PFSK-1 (cell line): ENCODE measurements at regions not wholly inside any gene's neighbourhood (a gene's known extent, or its start where the extent isn't known, plus 50 kb on each side); places are given as distances from the start of the nearest gene placed in this dataset.

Experiments
- POLR2AphosphoS5 ChIP-seq: IDR thresholded peaks from 2 replicates; pipeline ENCODE4 v1.6.1; 2012; ENCODE audit warnings: low read depth, mild to moderate bottlenecking, control low read depth, low read length, moderate library complexity
- SIN3A ChIP-seq: IDR thresholded peaks from 2 replicates; pipeline ENCODE4 v1.6.1; 2012; ENCODE audit warnings: mild to moderate bottlenecking, low read length, moderate library complexity, borderline replicate concordance; ENCODE audit not compliant: insufficient read depth
- TAF1 ChIP-seq: IDR thresholded peaks from 2 replicates; pipeline ENCODE4 v1.6.1; 2012; ENCODE audit warnings: low read length, control low read depth, borderline replicate concordance; ENCODE audit not compliant: insufficient read depth
- TF ChIP-seq, protein P1 (sequence below), 2 experiments: IDR thresholded peaks; 2 replicates each; pipeline versions ENCODE4 v1.6.1 to v1.8.0; 2011 to 2012; ENCODE audit warnings: low read depth in 2 of 2, low read length in 2 of 2, control low read depth in 1 of 2, inconsistent platforms in 1 of 2, mild to moderate bottlenecking in 1 of 2, moderate library complexity in 1 of 2; ENCODE audit not compliant: insufficient read depth in 1 of 2

- TF ChIP-seq POLR2AphosphoS5 (no peak), SIN3A (no peak), TAF1 (no peak)
- TF ChIP-seq, protein P1, sequence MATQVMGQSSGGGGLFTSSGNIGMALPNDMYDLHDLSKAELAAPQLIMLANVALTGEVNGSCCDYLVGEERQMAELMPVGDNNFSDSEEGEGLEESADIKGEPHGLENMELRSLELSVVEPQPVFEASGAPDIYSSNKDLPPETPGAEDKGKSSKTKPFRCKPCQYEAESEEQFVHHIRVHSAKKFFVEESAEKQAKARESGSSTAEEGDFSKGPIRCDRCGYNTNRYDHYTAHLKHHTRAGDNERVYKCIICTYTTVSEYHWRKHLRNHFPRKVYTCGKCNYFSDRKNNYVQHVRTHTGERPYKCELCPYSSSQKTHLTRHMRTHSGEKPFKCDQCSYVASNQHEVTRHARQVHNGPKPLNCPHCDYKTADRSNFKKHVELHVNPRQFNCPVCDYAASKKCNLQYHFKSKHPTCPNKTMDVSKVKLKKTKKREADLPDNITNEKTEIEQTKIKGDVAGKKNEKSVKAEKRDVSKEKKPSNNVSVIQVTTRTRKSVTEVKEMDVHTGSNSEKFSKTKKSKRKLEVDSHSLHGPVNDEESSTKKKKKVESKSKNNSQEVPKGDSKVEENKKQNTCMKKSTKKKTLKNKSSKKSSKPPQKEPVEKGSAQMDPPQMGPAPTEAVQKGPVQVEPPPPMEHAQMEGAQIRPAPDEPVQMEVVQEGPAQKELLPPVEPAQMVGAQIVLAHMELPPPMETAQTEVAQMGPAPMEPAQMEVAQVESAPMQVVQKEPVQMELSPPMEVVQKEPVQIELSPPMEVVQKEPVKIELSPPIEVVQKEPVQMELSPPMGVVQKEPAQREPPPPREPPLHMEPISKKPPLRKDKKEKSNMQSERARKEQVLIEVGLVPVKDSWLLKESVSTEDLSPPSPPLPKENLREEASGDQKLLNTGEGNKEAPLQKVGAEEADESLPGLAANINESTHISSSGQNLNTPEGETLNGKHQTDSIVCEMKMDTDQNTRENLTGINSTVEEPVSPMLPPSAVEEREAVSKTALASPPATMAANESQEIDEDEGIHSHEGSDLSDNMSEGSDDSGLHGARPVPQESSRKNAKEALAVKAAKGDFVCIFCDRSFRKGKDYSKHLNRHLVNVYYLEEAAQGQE (IDR thresholded peaks at IDR 0.05; ENCODE audit: insufficient read depth in 1 of 2, low read depth in 2 of 2, low read length in 2 of 2): no peak
Observed at GRCh38 chr3:78293284-78293683, 1253.4 kb downstream of the ROBO2 start.
